Right cardiac atrium (tissue), 5 donors: ENCODE measurements at regions not wholly inside any gene's neighbourhood (a gene's known extent, or its start where the extent isn't known, plus 50 kb on each side); places are given as distances from the start of the nearest gene placed in this dataset.

Experiments
- ATAC-seq, 2 donors: fragments of 200-7000 bp; cut with Tn5 transposase; one replicate each; pipeline versions ENCODE4 v1.8.0 to v1.9.1; 2020; ENCODE audit warnings: moderate library complexity in 2 of 2, mild to moderate bottlenecking in 1 of 2
- DNase-seq, 3 donors: peaks; one replicate each; pipeline ENCODE4 v3.0.0-alpha.2; 2020
- H3K27ac ChIP-seq: one replicate; pipeline ENCODE4 v1.5.1; 2013; ENCODE audit warnings: mild to moderate bottlenecking, low read length, control low read depth, moderate library complexity
- H3K27me3 ChIP-seq: one replicate; pipeline ENCODE4 v1.6.1; 2013; ENCODE audit not compliant: control insufficient read depth, insufficient read depth
- H3K4me1 ChIP-seq: one replicate; pipeline ENCODE4 v1.6.1; 2013; ENCODE audit warnings: low read length; ENCODE audit not compliant: control insufficient read depth, insufficient read depth
- H3K4me3 ChIP-seq: one replicate; pipeline ENCODE4 v1.5.1; 2013; ENCODE audit warnings: low read length, control low read depth
- H3K9me3 ChIP-seq: one replicate; pipeline ENCODE4 v1.6.1; 2013; ENCODE audit warnings: low read length; ENCODE audit not compliant: control insufficient read depth
- WGBS: extraction: QIAGEN DNeasy Blood & Tissue Kit; methylation state at CpG from one replicate; pipeline ENCODE4 v1.1.7; 2013; 5-methylcytosine and 5-hydroxymethylcytosine counted together
- intact Hi-C, 4 donors: fragments of 100-400 bp; cut with DNase I; formaldehyde crosslinking; loops; one replicate each; pipeline versions ENCODE4 v1.11.0 to v1.14.0; 2022 to 2023
- donor health status: healthy with polysubstance abuse.
- donor health status: DM: no; HTN: yes; CAD: no.
- donor health status: DM: no; HTN: no; CAD: no.
- donor health status: DM: no; HTN: yes; CAD: no; lungs with severe emphysema.
- donor health status: DM: yes; HTN: yes; CAD: no.

DNA sequence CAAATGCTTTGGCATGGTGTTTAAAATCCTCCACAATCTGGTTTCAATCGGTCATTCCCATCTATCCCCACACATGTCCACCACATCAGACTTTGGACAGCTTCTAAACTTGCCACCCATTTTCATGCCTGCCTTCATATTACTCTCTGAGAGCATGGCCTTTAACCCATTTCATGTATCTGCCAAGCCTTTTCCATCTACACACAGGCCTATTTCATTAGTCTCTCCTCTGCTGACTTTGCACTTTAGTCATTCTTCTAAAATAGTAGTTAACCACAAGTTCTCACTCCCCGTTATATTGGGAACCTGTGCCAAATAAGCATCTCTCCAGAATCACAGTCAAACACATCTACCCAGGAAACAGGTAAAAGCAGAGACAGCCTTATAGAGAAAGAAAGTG is 142.2 kb downstream of the MZT1 start:
- WGBS, result 71% methylated on average over 2 of the region's 2 CpGs
- ATAC-seq (no peak), DNase-seq (no peak)
- intact Hi-C loops, result no loop called here
- H3K4me3 ChIP-seq, result no peak overlapping the region
- no peaks in the 10 kb centered on the region for H3K9me3 ChIP-seq
- no peaks in the 10 kb centered on the region for H3K4me1 ChIP-seq
- H3K27ac ChIP-seq, result no peak overlapping the region
- H3K27me3 ChIP-seq, result no peaks in the 10 kb centered on the region

DNA sequence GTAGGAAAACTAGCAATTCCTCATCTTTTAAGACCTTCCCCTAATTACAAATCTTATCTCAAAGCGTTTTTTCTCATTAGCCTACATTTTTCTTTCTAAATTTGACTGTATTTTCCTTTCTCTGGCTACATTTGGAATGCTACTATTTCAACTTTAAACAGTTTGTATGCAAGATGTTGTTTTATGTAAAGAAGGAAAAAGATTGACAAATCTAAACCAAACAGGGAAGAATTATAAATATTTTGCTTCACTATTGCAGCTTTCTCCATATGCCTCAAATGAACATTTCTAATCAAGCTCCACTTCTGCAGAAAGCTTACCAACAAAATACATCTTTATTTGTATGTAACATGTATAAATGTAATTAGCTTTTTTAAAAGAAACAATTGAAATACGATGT is 156.2 kb downstream of the MZT1 start:
- DNase-seq, result no peak
- 45% methylated on average over 2 of the region's 2 CpGs for WGBS
- H3K9me3 ChIP-seq, result no peaks in the 10 kb centered on the region
- no peak for ATAC-seq
- no peaks in the 10 kb centered on the region for H3K27me3 ChIP-seq
- no peak overlapping the region for H3K27ac ChIP-seq
- H3K4me3 ChIP-seq, result no peak overlapping the region
- intact Hi-C loops, result no loop called here
- H3K4me1 ChIP-seq, result no peaks in the 10 kb centered on the region

DNA sequence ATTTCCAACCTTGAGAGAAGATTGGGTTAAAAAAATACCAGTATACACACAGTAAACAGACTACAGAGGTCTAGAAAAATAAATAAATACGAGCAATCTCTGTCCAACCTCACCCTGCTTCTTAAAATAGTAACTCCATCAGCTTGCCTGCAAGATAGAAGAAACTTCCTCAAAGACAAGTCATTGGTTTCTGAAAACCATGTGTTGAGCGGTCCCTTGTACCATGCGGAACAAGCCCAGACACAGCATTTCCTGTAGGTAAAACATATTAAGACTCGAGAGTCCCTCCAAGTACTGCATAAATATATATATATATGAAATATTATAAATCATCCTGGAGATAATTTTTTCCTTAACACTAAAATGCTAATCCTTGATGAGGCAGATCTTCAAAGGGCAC is 157.4 kb downstream of the MZT1 start:
- no peak overlapping the region for H3K27ac ChIP-seq
- no peak overlapping the region for H3K4me3 ChIP-seq
- no peak for ATAC-seq
- no peaks in the 10 kb centered on the region for H3K27me3 ChIP-seq
- 52% methylated on average over 4 of the region's 4 CpGs for WGBS
- no peaks in the 10 kb centered on the region for H3K9me3 ChIP-seq
- H3K4me1 ChIP-seq, result no peaks in the 10 kb centered on the region
- intact Hi-C loops, result no loop called here
- no peak for DNase-seq

DNA sequence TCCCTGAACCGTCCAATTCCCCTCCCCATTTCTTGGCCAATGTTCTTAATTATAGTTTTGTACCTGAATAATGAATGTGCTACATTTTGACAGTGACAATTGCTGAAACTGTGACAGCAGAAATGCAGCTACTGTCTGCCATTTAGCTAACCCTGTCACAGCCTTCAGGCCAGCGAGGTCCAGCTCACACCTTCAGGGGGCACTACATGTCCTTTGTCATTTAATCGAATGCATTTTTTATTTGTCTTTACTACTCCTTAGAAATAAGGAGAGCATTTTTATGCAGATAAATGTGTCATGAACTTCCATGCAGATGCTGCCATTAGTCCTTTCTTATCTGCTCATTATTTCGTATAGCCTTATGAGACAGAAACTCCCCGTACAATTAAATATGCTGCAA is 159.9 kb downstream of the MZT1 start:
- intact Hi-C loops, result no loop called here
- Histone ChIP-seq H3K9me3 (no peaks in the 10 kb centered on the region), H3K27ac (no peak overlapping the region)

DNA sequence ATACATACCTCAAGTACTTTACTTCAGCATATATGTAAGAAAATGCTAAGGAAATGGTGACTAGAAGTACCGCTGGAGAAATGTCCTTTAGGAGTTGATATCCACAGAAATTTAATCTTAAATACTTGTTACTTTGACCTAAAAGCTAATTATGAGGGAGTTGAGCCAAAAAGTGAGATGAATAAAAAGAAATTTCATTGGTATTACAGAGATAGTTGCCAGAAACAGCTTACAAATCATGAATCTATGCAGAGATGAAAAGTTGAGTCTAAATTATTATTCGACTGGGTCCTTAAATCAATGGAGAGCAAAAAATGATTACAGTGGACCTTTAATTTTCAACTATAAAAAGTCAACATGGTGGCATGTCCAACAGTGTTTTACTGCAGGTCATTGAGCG is 160.9 kb downstream of the MZT1 start:
- Histone ChIP-seq H3K9me3 (no peaks in the 10 kb centered on the region), H3K27me3 (no peaks in the 10 kb centered on the region), H3K27ac (no peak overlapping the region), H3K4me1 (no peaks in the 10 kb centered on the region), H3K4me3 (no peak overlapping the region)
- intact Hi-C loops, result no loop called here
- ATAC-seq (no peak), DNase-seq (no peak)
- whole genome bisulfite sequencing, result 60% methylated on average over 3 of the region's 3 CpGs

More for the DNA sequence above, 159.9 kb downstream of the MZT1 start:
- no peaks in the 10 kb centered on the region for H3K4me1 ChIP-seq
- no peak overlapping the region for H3K4me3 ChIP-seq
- WGBS, result 64% methylated on average over 5 of the region's 5 CpGs
- no peaks in the 10 kb centered on the region for H3K27me3 ChIP-seq
- ATAC-seq (no peak), DNase-seq (no peak)

DNA sequence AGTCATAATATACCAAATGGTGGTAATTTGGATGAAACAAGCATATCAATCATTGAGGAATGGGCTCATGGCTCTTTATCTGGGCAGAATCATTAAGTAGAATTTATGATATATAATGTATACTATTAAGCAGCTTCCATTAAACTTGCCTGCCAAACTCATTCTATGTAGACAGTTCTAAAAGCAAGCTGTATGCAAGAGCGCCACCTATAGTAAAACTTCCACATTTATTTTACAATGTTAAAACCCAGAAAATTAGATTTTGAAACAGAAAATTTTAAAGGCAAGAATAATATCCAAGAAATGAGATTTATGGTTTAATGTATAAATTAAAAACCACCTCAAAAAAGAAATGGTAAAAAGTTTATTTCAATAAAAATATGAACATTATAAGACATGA is 161.5 kb downstream of the MZT1 start:
- Histone ChIP-seq H3K4me1 (no peaks in the 10 kb centered on the region), H3K27me3 (no peaks in the 10 kb centered on the region), H3K9me3 (no peaks in the 10 kb centered on the region), H3K4me3 (no peak overlapping the region), H3K27ac (no peak overlapping the region)
- 13% methylated on average over 1 of the region's 1 CpG for WGBS
- ATAC-seq (no peak), DNase-seq (no peak)
- intact Hi-C loops, result no loop called here

DNA sequence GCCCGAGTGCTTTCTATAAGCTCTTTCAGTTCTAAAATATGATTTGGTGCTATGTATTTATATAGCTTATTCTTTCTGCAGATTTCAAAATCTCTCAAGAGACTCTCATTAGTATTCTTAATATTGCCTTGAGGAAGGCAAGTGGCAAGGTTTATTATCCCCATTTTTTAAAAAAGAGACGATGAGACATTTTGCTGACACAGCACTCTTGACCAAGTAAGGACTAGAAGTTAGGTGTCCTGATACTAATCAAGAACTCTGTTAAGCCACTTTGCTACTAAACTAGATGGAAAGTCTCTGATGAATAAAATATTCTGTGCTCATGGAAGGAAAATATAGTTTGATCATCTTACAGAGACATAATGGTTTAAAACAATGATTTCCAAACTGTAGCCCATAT is 164.7 kb downstream of the MZT1 start:
- Histone ChIP-seq H3K27ac (no peak overlapping the region), H3K9me3 (no peaks in the 10 kb centered on the region), H3K4me1 (no peaks in the 10 kb centered on the region), H3K27me3 (no peaks in the 10 kb centered on the region), H3K4me3 (no peak overlapping the region)
- WGBS, result 87% methylated on average over 2 of the region's 2 CpGs
- ATAC-seq (no peak), DNase-seq (no peak)
- intact Hi-C loops, result no loop called here

DNA sequence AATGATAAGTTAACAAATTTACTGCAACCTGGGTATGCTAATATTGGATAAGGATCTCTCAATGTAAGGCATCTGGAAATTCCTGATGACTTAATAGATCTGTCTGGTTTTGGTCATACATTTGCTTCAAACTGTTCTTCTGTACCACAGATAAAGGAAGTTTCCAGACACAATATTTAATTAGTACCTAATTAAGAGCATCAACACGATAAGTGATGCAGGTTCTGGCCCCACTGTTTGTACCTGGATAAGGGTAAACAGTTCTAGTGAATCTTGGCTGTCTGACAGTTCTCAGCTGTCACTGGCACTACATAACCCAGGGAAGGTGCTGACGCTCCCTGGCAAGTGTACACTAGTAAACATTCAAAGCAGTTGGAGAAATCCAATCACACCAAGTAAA is 165.6 kb downstream of the MZT1 start:
- no peaks in the 10 kb centered on the region for H3K9me3 ChIP-seq
- intact Hi-C loops, result no loop called here
- H3K27ac ChIP-seq, result no peak overlapping the region
- DNase-seq, result no peak
- H3K27me3 ChIP-seq, result no peaks in the 10 kb centered on the region
- no peak for ATAC-seq
- WGBS, result 76% methylated on average over 2 of the region's 2 CpGs
- no peaks in the 10 kb centered on the region for H3K4me1 ChIP-seq
- no peak overlapping the region for H3K4me3 ChIP-seq

DNA sequence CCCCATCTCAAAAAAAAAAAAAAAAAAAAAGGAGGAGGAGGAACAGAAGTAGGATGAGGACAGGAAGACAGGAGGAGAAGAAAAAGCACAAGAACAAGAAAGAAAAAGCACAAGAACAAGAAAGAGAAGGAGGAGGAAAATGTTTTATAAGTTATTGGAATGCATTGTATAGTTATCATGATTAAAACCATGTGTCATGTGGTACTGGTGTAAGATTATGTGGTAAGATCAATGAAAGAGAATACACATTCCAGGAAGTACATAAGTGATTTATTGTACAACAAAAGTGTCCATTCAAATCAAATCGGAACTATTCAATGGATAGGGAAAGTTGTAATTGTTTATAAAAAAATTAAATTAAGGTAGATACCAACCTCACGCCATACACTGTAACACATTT is 167.7 kb downstream of the MZT1 start:
- intact Hi-C loops, result no loop called here
- Histone ChIP-seq H3K27me3 (no peaks in the 10 kb centered on the region), H3K4me1 (no peaks in the 10 kb centered on the region), H3K4me3 (no peak overlapping the region), H3K27ac (no peak overlapping the region), H3K9me3 (no peaks in the 10 kb centered on the region)
- ATAC-seq, result no peak
- WGBS, result 96% methylated on average over 2 of the region's 2 CpGs
- DNase-seq, result no peak

DNA sequence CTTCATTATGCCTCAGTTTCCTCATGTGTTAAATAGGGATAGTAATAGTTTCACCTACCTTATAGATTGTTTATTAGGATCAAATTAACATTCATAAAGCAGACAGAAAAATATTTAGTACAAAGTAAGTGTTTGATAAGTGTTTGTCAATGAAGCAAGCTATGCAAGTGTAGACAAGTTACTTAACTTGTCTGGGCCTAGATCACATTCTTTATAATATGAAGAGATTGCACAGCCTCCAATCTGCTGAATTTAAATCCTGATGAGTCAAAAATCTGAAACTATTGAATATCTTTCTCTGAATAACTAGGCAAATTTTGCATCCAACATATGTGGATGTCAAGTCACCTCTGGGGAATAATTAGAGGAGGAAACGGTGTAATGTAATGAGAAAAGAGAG is 170.5 kb downstream of the MZT1 start:
- Histone ChIP-seq H3K4me1 (no peaks in the 10 kb centered on the region), H3K27ac (no peak overlapping the region), H3K4me3 (no peak overlapping the region), H3K27me3 (no peaks in the 10 kb centered on the region), H3K9me3 (no peaks in the 10 kb centered on the region)
- intact Hi-C loops, result no loop called here
- ATAC-seq (no peak), DNase-seq (no peak)
- 69% methylated on average over 1 of the region's 1 CpG for WGBS

DNA sequence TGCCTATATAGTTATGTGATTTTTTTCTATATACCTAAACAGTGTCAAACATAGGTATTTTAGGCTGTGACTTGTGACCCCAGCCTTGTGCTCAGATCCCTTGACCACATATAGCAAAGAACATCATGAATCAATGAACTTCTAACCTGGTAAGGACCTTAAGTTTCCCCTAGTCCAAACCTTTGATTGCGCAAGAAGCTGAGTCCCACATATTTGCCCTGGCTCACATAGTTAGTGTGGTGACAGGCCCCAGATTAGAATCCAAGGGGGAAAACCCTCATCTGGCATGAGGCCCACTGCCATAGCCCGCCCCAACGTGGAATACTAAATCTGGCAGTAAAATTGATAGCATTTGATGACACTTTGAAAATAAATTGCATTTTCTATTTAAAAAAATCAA is 171.8 kb downstream of the MZT1 start:
- ATAC-seq, result no peak

DNA sequence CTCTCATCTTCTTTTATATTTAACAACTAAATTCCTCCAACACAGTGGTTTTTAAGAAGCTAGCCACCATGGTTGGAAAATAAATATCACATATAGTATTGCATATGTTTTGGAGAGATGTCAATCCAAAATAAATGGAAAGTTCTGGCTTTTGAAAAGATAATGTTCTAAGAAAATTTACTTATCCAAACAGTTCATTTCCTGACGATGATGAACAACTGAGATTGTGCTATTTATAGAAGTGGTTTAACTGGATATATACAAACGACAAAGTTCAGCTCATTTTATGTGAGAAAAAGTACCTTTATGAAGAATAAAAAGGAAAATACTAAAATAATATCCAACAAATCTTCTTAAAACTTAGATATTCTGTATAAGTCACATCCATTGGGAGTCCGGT is 174.7 kb downstream of the MZT1 start:
- DNase-seq, result no peak
- H3K4me3 ChIP-seq, result no peak overlapping the region

More for the DNA sequence above, 171.8 kb downstream of the MZT1 start:
- DNase-seq, result no peak
- Histone ChIP-seq H3K9me3 (no peaks in the 10 kb centered on the region), H3K4me3 (no peak overlapping the region), H3K4me1 (no peaks in the 10 kb centered on the region), H3K27me3 (no peaks in the 10 kb centered on the region), H3K27ac (no peak overlapping the region)
- intact Hi-C loops, result no loop called here
- WGBS, result 76% methylated on average over 3 of the region's 3 CpGs

More for the DNA sequence above, 174.7 kb downstream of the MZT1 start:
- intact Hi-C loops, result no loop called here
- H3K27ac ChIP-seq, result no peak overlapping the region
- WGBS, result 33% methylated on average over 3 of the region's 3 CpGs
- no peaks in the 10 kb centered on the region for H3K9me3 ChIP-seq
- no peaks in the 10 kb centered on the region for H3K27me3 ChIP-seq
- no peaks in the 10 kb centered on the region for H3K4me1 ChIP-seq
- no peak for ATAC-seq
